GM23338 (cell line): ENCODE measurements at regions not wholly inside any gene's neighbourhood (a gene's known extent, or its start where the extent isn't known, plus 50 kb on each side); places are given as distances from the start of the nearest gene placed in this dataset.

Experiments
- ATAC-seq: fragments of 200-7000 bp; cut with Tn5 transposase; 3 replicates; pipeline ENCODE4 v1.9.1; 2020
- DNase-seq: peaks from one replicate; pipeline ENCODE4 v3.0.0-alpha.2; 2015; ENCODE audit warnings: low spot score
- H2AFZ ChIP-seq: fragments of 200-600 bp; sonication (generic); 2 replicates; pipeline ENCODE4 v1.8.0; 2016; ENCODE audit warnings: antibody characterized with exemption, mild to moderate bottlenecking, moderate library complexity
- H3F3A ChIP-seq: fragments of 200-600 bp; sonication (generic); replicated peaks from 2 replicates; pipeline ENCODE4 v1.8.0; 2017; ENCODE audit warnings: antibody characterized with exemption, mixed run types, low read depth
- H3K27ac ChIP-seq: fragments of 200-600 bp; sonication (generic); 2 replicates; pipeline ENCODE4 v1.6.1; 2016; ENCODE audit warnings: low read depth
- H3K27me3 ChIP-seq: fragments of 200-600 bp; sonication (generic); 2 replicates; pipeline ENCODE4 v1.8.0; 2016; ENCODE audit warnings: mild to moderate bottlenecking, mixed run types, moderate library complexity; ENCODE audit not compliant: insufficient read depth
- H3K36me3 ChIP-seq: fragments of 200-600 bp; sonication (generic); 2 replicates; pipeline ENCODE4 v1.8.0; 2016; ENCODE audit warnings: mild to moderate bottlenecking; ENCODE audit not compliant: insufficient read depth
- H3K4me1 ChIP-seq: fragments of 200-600 bp; sonication (generic); 2 replicates; pipeline ENCODE4 v1.8.0; 2016; ENCODE audit warnings: mild to moderate bottlenecking, moderate library complexity; ENCODE audit not compliant: insufficient read depth
- H3K4me2 ChIP-seq: fragments of 200-600 bp; sonication (generic); 2 replicates; pipeline ENCODE4 v1.7.1; 2017; ENCODE audit warnings: mixed run types
- H3K4me3 ChIP-seq: fragments of 200-600 bp; sonication (generic); 2 replicates; pipeline ENCODE4 v1.6.1; 2016; ENCODE audit warnings: mixed run types
- H3K79me2 ChIP-seq: fragments of 200-600 bp; sonication (generic); replicated peaks from 2 replicates; pipeline ENCODE4 v1.8.0; 2017; ENCODE audit warnings: mild to moderate bottlenecking; ENCODE audit not compliant: insufficient read depth
- H3K9me2 ChIP-seq: fragments of 200-600 bp; sonication (generic); 2 replicates; pipeline ENCODE4 v1.8.0; 2017; ENCODE audit not compliant: insufficient read depth
- H4K20me1 ChIP-seq: fragments of 200-600 bp; sonication (generic); replicated peaks from 2 replicates; pipeline ENCODE4 v1.8.0; 2017; ENCODE audit warnings: mild to moderate bottlenecking; ENCODE audit not compliant: insufficient read depth
- H3K27ac Mint-ChIP-seq: 2 replicates; pipeline ENCODE4 v1.8.0; 2020; ENCODE audit warnings: inconsistent platforms, mild to moderate bottlenecking, moderate library complexity, mixed read lengths
- H3K27me3 Mint-ChIP-seq: 3 replicates; pipeline ENCODE4 v1.8.0; 2022; ENCODE audit warnings: low read depth, mild to moderate bottlenecking, moderate library complexity, mixed read lengths, inconsistent platforms; ENCODE audit not compliant: insufficient read depth, poor library complexity
- H3K36me3 Mint-ChIP-seq: 3 replicates; pipeline ENCODE4 v1.8.0; 2021; ENCODE audit warnings: low read depth, mild to moderate bottlenecking, inconsistent platforms, moderate library complexity, mixed read lengths
- H3K4me1 Mint-ChIP-seq: 3 replicates; pipeline ENCODE4 v1.8.0; 2020; ENCODE audit warnings: mild to moderate bottlenecking, inconsistent platforms, mixed read lengths
- H3K4me3 Mint-ChIP-seq: 3 replicates; pipeline ENCODE4 v1.8.0; 2021; ENCODE audit warnings: moderate library complexity, mild to moderate bottlenecking, inconsistent platforms, mixed read lengths
- H3K9me3 Mint-ChIP-seq: 3 replicates; pipeline ENCODE4 v1.8.0; 2020; ENCODE audit warnings: moderate library complexity, mild to moderate bottlenecking, inconsistent platforms, mixed read lengths
- CREB1 ChIP-seq: fragments of 250-450 bp; sonication (Bioruptor Pico); IDR thresholded peaks from 2 replicates; pipeline ENCODE4 v1.5.0; 2020; ENCODE audit warnings: low read depth, mild to moderate bottlenecking, moderate library complexity
- CTCF ChIP-seq, 2 experiments: fragments of 200-600 bp in 1 of 2; sonication (generic) in 1 of 2; conservative IDR thresholded peaks; 2 replicates each; pipeline versions ENCODE4 v1.5.1 to v1.6.1; 2016 to 2017; ENCODE audit warnings: antibody characterized with exemption in 2 of 2, low read depth in 2 of 2, mild to moderate bottlenecking in 2 of 2, moderate library complexity in 1 of 2
- ETS1 ChIP-seq: IDR thresholded peaks from 2 replicates; pipeline ENCODE4 v1.6.1; 2016; ENCODE audit warnings: antibody characterized with exemption
- EZH2 ChIP-seq: fragments of 200-600 bp; sonication (generic); IDR thresholded peaks from one replicate; pipeline ENCODE4 v1.8.0; 2017; ENCODE audit warnings: antibody characterized with exemption, mild to moderate bottlenecking, low read depth; ENCODE audit not compliant: unreplicated experiment
- NANOG ChIP-seq: IDR thresholded peaks from 2 replicates; pipeline ENCODE4 v1.6.1; 2016; ENCODE audit warnings: antibody characterized with exemption, borderline replicate concordance
- ZNF114 ChIP-seq: fragments of 250-450 bp; sonication (Bioruptor Pico); IDR thresholded peaks from 2 replicates; pipeline ENCODE4 v1.5.0; 2020; ENCODE audit warnings: mild to moderate bottlenecking, moderate library complexity
- ZNF331 ChIP-seq: fragments of 250-450 bp; sonication (Bioruptor Pico); IDR thresholded peaks from 2 replicates; pipeline ENCODE4 v1.5.0; 2020; ENCODE audit warnings: low read depth, mild to moderate bottlenecking, moderate library complexity
- ZNF462 ChIP-seq: fragments of 250-450 bp; sonication (Bioruptor Pico); IDR thresholded peaks from 2 replicates; pipeline ENCODE4 v1.5.0; 2020; ENCODE audit warnings: mild to moderate bottlenecking, moderate library complexity

GRCh38 chr14:54094765-54095164, 138.1 kb upstream of the BMP4 start:
- 0 out of 2 replicates have a peak, but pooled peaks cover 2% of the 10 kb centered on the region for H3K36me3 ChIP-seq
- peaks cover 24% of the 10 kb centered on the region for H3K9me3 Mint-ChIP-seq
- no peak overlapping the region for H3K4me3 ChIP-seq
- no peak overlapping the region for H3K27ac Mint-ChIP-seq
- no peaks in the 10 kb centered on the region for H4K20me1 ChIP-seq
- no peaks in the 10 kb centered on the region for H3K4me1 ChIP-seq
- H3K27ac ChIP-seq, result no peak overlapping the region
- no peaks in the 10 kb centered on the region for H3F3A ChIP-seq
- H3K27me3 ChIP-seq, result no peaks in the 10 kb centered on the region
- peaks cover 2% of the 10 kb centered on the region for H3K27me3 Mint-ChIP-seq
- DNase-seq (no peak), ATAC-seq (no peak)
- H3K4me3 Mint-ChIP-seq, result no peak overlapping the region
- no peaks in the 10 kb centered on the region for H3K79me2 ChIP-seq
- H3K36me3 Mint-ChIP-seq, result no peaks in the 10 kb centered on the region; the same call in 1 of the 3 replicates
- no peak overlapping the region for H2AFZ ChIP-seq
- TF ChIP-seq CREB1 (CRISPR knock-in tag) (no peak), NANOG (no peak), CTCF (conservative IDR thresholded peaks at IDR 0.05; ENCODE audit: low read depth in 2 of 2) (no peak), ZNF331 (CRISPR knock-in tag) (no peak), ZNF114 (CRISPR knock-in tag) (no peak), ETS1 (no peak), ZNF462 (CRISPR knock-in tag) (no peak), EZH2 (no peak)
- H3K4me2 ChIP-seq, result no peak overlapping the region
- peaks cover 4% of the 10 kb centered on the region for H3K9me2 ChIP-seq
- no peaks in the 10 kb centered on the region for H3K4me1 Mint-ChIP-seq
